Progenitor cell of endocrine pancreas (in vitro differentiated cells): ENCODE measurements at regions not wholly inside any gene's neighbourhood (a gene's known extent, or its start where the extent isn't known, plus 50 kb on each side); places are given as distances from the start of the nearest gene placed in this dataset.

ENCODE experiments used
- DNase-seq: peaks from one replicate; pipeline ENCODE4 v3.0.0; 2021; ENCODE audit warnings: low spot score; ENCODE audit not compliant: unreplicated experiment
- H3K27ac Mint-ChIP-seq: 2 replicates; pipeline ENCODE4 v1.8.0; 2021; ENCODE audit warnings: mild to moderate bottlenecking, moderate library complexity, mixed read lengths
- H3K27me3 Mint-ChIP-seq: 2 replicates; pipeline ENCODE4 v1.8.0; 2021; ENCODE audit warnings: mixed read lengths
- H3K36me3 Mint-ChIP-seq: 2 replicates; pipeline ENCODE4 v1.8.0; 2022; ENCODE audit warnings: mixed read lengths; ENCODE audit not compliant: insufficient read depth
- H3K4me1 Mint-ChIP-seq: 2 replicates; pipeline ENCODE4 v1.8.0; 2021; ENCODE audit warnings: low read depth, mixed read lengths
- H3K4me3 Mint-ChIP-seq: 2 replicates; pipeline ENCODE4 v1.8.0; 2021; ENCODE audit warnings: low read depth, mild to moderate bottlenecking, moderate library complexity, mixed read lengths
- H3K9me3 Mint-ChIP-seq: 2 replicates; pipeline ENCODE4 v1.8.0; 2021; ENCODE audit warnings: low read depth, mixed read lengths
- TF ChIP-seq, protein P1 (sequence below): fragments of 200-600 bp; sonication (generic); IDR thresholded peaks from one replicate; pipeline ENCODE4 v1.5.0; 2021; ENCODE audit warnings: antibody characterized with exemption, mild to moderate bottlenecking; ENCODE audit not compliant: unreplicated experiment

DNA sequence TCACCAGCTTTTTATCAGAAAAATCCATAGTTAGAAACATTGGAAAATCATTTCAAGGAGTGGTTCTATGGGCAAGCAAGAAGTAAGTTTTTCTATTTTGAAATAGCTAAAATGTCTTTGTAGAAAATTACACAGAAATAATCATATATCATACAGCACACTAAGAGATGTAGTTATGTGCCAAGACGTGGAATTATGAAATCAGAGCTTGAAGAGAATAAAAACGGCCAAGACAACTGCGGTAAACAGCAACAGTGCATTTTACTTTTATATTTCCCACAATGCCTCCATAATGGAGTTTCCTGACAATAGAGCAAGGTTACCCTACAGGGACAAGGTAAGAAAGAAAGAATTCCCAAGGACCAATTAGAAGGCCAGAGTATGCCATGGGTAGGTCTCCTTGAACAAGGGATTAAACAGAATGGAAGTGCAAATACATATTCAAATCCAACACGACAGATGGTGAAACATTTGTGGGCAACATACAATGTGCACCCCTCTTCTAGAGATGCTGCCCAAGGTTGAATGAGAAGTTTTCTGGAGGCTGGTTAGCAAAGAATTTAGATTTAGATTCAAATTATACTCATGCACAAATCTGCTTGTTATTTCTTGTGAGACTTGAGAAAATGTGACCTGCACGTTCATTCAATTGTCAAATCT, 76.1 kb upstream of the BTG1 start:
- no peak overlapping the region for H3K4me3 Mint-ChIP-seq
- peaks cover 19% of the 10 kb centered on the region for H3K4me1 Mint-ChIP-seq
- TF ChIP-seq, protein P1, sequence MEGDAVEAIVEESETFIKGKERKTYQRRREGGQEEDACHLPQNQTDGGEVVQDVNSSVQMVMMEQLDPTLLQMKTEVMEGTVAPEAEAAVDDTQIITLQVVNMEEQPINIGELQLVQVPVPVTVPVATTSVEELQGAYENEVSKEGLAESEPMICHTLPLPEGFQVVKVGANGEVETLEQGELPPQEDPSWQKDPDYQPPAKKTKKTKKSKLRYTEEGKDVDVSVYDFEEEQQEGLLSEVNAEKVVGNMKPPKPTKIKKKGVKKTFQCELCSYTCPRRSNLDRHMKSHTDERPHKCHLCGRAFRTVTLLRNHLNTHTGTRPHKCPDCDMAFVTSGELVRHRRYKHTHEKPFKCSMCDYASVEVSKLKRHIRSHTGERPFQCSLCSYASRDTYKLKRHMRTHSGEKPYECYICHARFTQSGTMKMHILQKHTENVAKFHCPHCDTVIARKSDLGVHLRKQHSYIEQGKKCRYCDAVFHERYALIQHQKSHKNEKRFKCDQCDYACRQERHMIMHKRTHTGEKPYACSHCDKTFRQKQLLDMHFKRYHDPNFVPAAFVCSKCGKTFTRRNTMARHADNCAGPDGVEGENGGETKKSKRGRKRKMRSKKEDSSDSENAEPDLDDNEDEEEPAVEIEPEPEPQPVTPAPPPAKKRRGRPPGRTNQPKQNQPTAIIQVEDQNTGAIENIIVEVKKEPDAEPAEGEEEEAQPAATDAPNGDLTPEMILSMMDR = no peak
- H3K27me3 Mint-ChIP-seq = no peaks in the 10 kb centered on the region
- no peak overlapping the region for H3K27ac Mint-ChIP-seq
- no peaks in the 10 kb centered on the region for H3K36me3 Mint-ChIP-seq
- no peak for DNase-seq
- H3K9me3 Mint-ChIP-seq = peaks cover 3% of the 10 kb centered on the region

DNA sequence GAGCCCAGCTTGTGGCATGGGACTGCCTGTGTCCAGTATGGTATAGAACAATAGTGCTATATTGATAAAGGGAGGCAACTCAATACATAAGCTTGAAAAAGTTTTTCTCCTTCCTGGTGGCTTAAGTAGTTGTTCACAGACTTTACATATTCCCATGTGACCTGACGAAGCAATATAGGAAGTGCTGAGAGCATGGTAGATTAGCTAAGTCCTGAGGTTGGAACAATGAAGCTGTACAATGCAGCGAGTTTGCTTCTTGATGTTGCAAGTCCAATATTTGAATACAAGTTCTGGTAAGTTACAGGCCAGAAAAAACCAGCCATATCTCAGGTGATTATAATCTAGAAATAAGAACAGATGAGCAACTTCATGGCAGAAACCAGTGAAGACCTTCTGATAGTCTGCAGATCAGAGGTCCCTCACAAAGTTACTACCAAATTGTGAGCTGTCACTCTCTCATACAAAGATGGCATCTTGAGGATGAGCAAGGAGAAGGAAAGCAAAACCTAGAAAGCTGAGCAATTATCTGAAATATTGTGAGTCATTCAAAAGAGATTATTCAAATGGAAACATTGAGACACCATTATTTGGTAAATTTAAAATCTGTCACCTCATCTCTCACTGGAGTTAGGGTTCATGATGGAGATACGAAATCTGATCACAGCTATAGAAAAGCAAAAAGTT, 72.9 kb upstream of the BTG1 start:
- no peaks in the 10 kb centered on the region for H3K36me3 Mint-ChIP-seq
- H3K4me3 Mint-ChIP-seq = no peak overlapping the region
- H3K27me3 Mint-ChIP-seq = no peaks in the 10 kb centered on the region
- no peak overlapping the region for H3K27ac Mint-ChIP-seq
- TF ChIP-seq, protein P1 = no peak
- H3K4me1 Mint-ChIP-seq = no peaks in the 10 kb centered on the region
- H3K9me3 Mint-ChIP-seq = peaks cover 3% of the 10 kb centered on the region
- no peak for DNase-seq

DNA sequence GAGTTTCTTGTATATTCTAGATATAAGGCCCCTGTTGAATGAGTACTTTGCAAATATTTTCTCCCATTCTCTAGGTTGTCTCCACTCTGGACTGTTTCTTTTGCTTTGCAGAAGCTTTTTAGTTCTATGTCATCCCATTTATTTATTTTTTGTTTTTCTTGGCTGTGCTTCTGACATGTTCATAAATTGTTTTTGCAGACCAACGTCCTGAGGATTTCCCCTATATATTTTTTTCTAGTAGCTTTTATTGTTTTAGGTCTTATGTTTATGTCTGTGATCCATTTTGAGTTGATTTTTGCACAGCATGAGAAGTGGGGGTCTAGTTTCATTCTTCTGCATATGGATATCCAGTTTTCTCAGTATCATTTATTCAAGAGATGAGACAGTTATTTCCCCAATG, 70.4 kb upstream of the BTG1 start:
- H3K4me1 Mint-ChIP-seq = no peaks in the 10 kb centered on the region
- H3K36me3 Mint-ChIP-seq = no peaks in the 10 kb centered on the region
- TF ChIP-seq, protein P1 = no peak

DNA sequence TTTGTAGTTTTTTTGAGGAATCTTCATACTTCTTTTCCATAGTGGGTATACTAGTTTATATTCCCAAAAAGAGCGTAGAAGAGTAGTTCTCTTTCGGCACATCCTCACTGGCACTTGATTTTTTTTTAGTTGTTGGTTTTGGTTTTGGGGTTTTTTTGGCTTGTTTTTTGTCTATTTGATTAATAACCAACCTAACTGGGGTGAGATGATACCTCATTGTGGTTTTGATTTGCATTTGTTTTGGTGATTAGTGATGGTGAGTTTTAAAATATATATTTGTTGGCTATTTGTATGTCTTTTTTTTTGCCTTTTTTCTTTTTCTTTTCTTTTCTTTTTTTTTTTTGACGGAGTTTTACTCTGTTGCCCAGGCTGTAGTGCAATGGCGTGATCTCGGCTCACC, 69.7 kb upstream of the BTG1 start:
- H3K27me3 Mint-ChIP-seq = no peaks in the 10 kb centered on the region
- H3K9me3 Mint-ChIP-seq = peaks cover 3% of the 10 kb centered on the region
- no peaks in the 10 kb centered on the region for H3K4me1 Mint-ChIP-seq
- TF ChIP-seq, protein P1 = no peak
- no peak for DNase-seq
- no peak overlapping the region for H3K4me3 Mint-ChIP-seq
- no peaks in the 10 kb centered on the region for H3K36me3 Mint-ChIP-seq
- H3K27ac Mint-ChIP-seq = no peak overlapping the region

More for the DNA sequence above, 70.4 kb upstream of the BTG1 start:
- no peak for DNase-seq
- H3K27ac Mint-ChIP-seq = no peak overlapping the region
- no peaks in the 10 kb centered on the region for H3K27me3 Mint-ChIP-seq
- no peak overlapping the region for H3K4me3 Mint-ChIP-seq
- H3K9me3 Mint-ChIP-seq = peaks cover 3% of the 10 kb centered on the region

DNA sequence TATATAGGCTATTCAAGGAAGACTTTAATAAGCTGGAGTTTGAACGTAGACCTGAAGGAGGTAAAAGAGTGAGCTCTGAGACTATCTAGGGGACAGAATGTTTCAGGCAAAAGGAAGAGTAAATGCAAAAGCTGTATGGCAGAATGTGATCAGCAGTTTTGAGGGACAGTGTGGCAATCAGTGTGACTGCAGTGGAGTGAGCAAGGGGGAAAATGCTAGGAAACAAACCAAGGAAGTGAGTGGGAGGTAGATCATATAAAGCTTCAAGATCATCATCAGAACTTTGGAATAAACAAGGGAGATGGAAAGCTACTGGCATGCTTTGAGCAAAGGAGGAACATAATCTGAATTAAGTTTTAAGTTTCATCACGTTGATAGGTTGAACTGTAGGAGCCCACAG, 67.5 kb upstream of the BTG1 start:
- Mint-ChIP-seq H3K4me1 (no peaks in the 10 kb centered on the region), H3K27me3 (no peaks in the 10 kb centered on the region)

More for the DNA sequence above, 67.5 kb upstream of the BTG1 start:
- DNase-seq = no peak
- Mint-ChIP-seq H3K9me3 (no peaks in the 10 kb centered on the region), H3K36me3 (peaks cover 2% of the 10 kb centered on the region), H3K27ac (no peak overlapping the region), H3K4me3 (no peak overlapping the region)
- TF ChIP-seq, protein P1 = no peak
